RWPE1 (cell line): ENCODE measurements at regions not wholly inside any gene's neighbourhood (a gene's known extent, or its start where the extent isn't known, plus 50 kb on each side); places are given as distances from the start of the nearest gene placed in this dataset.
A peak's percentile ranks its signal among the peaks of the same experiment; 100 is the strongest.
"Not testable (repeated sequence)": the region's sequence is repeated elsewhere in the genome, so short reads cannot be mapped to it uniquely, and the experiment has no call there.

ENCODE experiments used
- CTCF ChIA-PET: fragments of 350-600 bp; sonication (Branson Sonifier 250); formaldehyde crosslinking; extraction: SDS; loops from one replicate; lab custom pipeline; 2021; lab: Yijun Ruan, JAX
- POLR2A ChIA-PET: fragments of 400-600 bp; formaldehyde crosslinking; extraction: SDS; loops from one replicate; lab custom pipeline; 2020; ENCODE audit warnings: antibody characterized with exemption; ENCODE audit not compliant: low non-redundant PET; lab: Yijun Ruan, JAX
- DNase-seq: peaks from one replicate; pipeline ENCODE4 v3.0.0; 2012; ENCODE audit warnings: low spot score
- H3K27ac ChIP-seq: fragments of 450-650 bp; 2 replicates; pipeline ENCODE4 v1.5.1; 2017

GRCh38 chr5:176018598-176018997 is 50.5 kb upstream of the THOC3 start:
- POLR2A ChIA-PET, H3K27ac ChIP-seq, DNase-seq, CTCF ChIA-PET: not testable (repeated sequence)

- H3K27ac ChIP-seq, CTCF ChIA-PET, POLR2A ChIA-PET, DNase-seq: not testable (repeated sequence)
Observed at GRCh38 chr5:176020852-176021251, 52.7 kb upstream of the THOC3 start.

GRCh38 chr5:176023535-176023934 is 55.4 kb upstream of the THOC3 start:
- H3K27ac ChIP-seq, DNase-seq, CTCF ChIA-PET, POLR2A ChIA-PET: not testable (repeated sequence)

DNA sequence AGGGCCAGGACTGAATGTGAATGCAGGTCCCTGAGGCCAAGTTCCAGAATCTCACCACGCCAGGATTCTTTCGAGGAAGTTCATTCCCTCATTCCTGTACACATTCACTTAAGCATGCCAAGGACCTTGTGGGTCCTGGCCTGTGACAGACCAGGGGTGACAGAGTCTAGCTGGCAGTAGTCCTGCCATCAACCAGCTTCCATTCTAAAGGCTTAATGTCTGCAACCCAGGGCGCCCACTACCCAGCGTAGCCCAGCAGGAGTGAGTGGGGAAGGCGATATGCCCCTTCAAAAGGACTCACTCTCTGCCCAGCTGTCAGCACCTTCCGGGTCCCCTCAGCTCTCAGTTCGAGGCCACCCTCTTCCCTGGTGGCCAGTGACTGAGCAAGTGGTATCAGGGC is 61.3 kb upstream of the THOC3 start:
- POLR2A ChIA-PET, DNase-seq, H3K27ac ChIP-seq, CTCF ChIA-PET: not testable (repeated sequence)

DNA sequence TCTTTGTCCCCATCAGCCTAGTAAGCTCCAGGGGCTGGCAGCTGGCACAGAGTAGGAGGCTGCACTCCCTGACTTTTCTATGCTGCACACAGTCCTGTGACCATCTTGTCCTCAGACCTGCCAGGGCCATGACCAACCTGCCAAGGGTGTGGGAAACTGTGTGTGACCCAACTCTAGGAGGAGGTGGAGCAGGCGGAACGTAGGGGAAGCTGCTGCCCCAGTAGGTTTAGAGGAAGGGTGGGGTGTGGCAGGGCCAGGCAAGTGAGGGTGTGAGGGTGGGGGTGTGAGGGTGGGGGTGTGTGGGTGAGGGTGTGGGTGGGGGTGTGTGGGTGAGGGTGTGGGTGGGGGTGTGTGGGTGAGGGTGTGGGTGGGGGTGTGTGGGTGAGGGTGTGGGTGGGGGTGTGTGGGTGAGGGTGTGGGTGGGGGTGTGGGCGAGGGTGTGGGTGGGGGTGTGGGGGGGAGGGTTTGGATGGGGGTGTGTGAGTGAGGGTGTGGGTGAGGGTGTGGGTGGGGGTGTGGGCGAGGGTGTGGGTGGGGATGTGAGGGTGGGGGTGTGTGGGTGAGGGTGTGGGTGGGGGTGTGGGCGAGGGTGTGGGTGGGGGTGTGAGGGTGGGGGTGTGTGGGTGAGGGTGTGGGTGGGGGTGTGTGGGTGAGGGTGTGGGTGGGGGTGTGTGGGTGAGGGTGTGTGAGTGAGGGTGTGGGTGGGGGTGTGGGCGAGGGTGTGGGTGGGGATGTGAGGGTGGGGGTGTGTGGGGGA is 62.4 kb upstream of the THOC3 start:
- CTCF ChIA-PET, result not testable (repeated sequence)

GRCh38 chr5:176031118-176031510 is 63.0 kb upstream of the THOC3 start:
- CTCF ChIA-PET, result not testable (repeated sequence)

More for the DNA sequence above, 62.4 kb upstream of the THOC3 start:
- H3K27ac ChIP-seq, DNase-seq, POLR2A ChIA-PET: not testable (repeated sequence)

DNA sequence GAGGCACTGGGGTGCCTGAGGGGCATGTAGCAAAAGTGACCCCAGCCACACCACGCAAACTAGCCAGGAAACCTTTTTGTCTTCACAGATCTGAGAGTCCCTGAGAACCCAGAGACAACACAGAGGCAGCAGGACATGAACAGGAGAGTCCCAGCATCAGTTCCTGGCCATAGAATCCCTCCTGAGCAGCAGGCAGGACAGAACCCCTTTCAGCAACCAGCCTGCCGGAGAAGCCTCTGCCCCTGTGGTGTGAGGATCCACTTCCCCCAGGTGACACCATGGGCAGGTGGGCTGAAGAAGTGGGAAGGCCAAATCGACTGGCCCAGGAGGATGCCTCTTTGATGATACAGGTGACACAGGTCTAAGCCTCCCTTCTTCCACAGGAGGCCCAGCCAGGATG is 65.1 kb upstream of the THOC3 start:
- DNase-seq, H3K27ac ChIP-seq, CTCF ChIA-PET, POLR2A ChIA-PET: not testable (repeated sequence)

More at GRCh38 chr5:176031118-176031510, 63.0 kb upstream of the THOC3 start:
- H3K27ac ChIP-seq, POLR2A ChIA-PET, DNase-seq: not testable (repeated sequence)

- CTCF ChIA-PET, POLR2A ChIA-PET, H3K27ac ChIP-seq, DNase-seq: not testable (repeated sequence)
Observed at GRCh38 chr5:176034407-176035200, 66.5 kb upstream of the THOC3 start.

- CTCF ChIA-PET, H3K27ac ChIP-seq, POLR2A ChIA-PET, DNase-seq: not testable (repeated sequence)
Observed at GRCh38 chr5:176035201-176035530, 67.1 kb upstream of the THOC3 start.

- CTCF ChIA-PET, DNase-seq, POLR2A ChIA-PET, H3K27ac ChIP-seq: not testable (repeated sequence)
Observed at GRCh38 chr5:176035816-176036308, 67.7 kb upstream of the THOC3 start.

- DNase-seq, POLR2A ChIA-PET, CTCF ChIA-PET: not testable (repeated sequence)
Observed at GRCh38 chr5:176036391-176036790, 68.3 kb upstream of the THOC3 start.

DNA sequence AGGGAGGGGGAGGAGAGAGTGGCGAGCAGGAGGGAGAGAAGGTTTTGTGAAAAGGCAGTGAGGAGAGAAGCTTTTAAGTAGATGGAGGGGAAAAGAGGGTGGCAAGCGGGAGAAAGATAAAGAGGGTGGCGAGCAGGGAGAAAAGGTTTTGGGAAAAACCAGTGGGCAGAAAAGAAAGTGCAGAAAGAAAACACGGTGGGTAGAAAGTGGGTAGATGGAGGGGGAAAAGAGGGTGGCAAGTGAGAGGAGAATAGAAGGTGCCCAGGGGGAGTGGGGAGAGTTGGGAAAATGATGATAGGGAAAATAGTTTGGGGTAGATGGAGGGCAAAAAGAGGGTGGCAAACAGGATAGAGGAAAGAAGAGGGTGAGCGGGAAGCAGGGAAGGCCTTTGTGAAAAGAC is 69.1 kb upstream of the THOC3 start:
- DNase-seq, H3K27ac ChIP-seq, POLR2A ChIA-PET, CTCF ChIA-PET: not testable (repeated sequence)

More at GRCh38 chr5:176036391-176036790, 68.3 kb upstream of the THOC3 start:
- not testable (repeated sequence) for H3K27ac ChIP-seq

GRCh38 chr5:176040105-176040801 is 72.1 kb upstream of the THOC3 start:
- POLR2A ChIA-PET, DNase-seq, CTCF ChIA-PET, H3K27ac ChIP-seq: not testable (repeated sequence)

- H3K27ac ChIP-seq, DNase-seq, CTCF ChIA-PET, POLR2A ChIA-PET: not testable (repeated sequence)
Observed at GRCh38 chr5:176041248-176041994, 73.3 kb upstream of the THOC3 start.

GRCh38 chr5:176042020-176042658 is 74.0 kb upstream of the THOC3 start:
- peak; percentile 19 for DNase-seq
- CTCF ChIA-PET, result interaction anchor here (0.6 kb wide), 1 partner anchor 158 kb away, joined by 3 read pairs; no protein-coding TSS in a partner anchor
- H3K27ac ChIP-seq, POLR2A ChIA-PET: not testable (repeated sequence)
